ENCODE measurements at regions not wholly inside any gene's neighbourhood (a gene's known extent, or its start where the extent isn't known, plus 50 kb on each side); places are given as distances from the start of the nearest gene placed in this dataset.

DNA sequence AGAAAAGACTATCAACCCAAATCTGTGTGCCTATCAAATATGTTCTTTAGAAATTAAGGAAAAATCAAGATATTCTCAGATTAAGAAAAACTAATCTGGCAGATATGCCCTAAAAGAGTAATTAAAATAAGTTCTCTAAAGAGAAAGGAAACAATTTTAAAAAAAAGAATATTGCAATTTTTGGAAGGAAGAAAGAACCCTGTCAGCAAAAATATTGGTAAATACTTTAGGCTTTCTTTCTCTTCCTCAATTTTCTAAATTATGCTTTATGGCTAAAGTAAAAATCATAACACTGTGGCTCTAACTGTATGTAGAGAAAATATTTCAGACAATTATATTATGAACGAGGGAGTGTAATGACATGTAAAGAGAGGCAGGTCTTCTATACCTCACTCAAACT, 691.3 kb upstream of the PTBP2 start:
- no peak overlapping the region for H3K4me3 ChIP-seq (ENCODE audit: low read depth, low read length)
- TF ChIP-seq, protein P1, sequence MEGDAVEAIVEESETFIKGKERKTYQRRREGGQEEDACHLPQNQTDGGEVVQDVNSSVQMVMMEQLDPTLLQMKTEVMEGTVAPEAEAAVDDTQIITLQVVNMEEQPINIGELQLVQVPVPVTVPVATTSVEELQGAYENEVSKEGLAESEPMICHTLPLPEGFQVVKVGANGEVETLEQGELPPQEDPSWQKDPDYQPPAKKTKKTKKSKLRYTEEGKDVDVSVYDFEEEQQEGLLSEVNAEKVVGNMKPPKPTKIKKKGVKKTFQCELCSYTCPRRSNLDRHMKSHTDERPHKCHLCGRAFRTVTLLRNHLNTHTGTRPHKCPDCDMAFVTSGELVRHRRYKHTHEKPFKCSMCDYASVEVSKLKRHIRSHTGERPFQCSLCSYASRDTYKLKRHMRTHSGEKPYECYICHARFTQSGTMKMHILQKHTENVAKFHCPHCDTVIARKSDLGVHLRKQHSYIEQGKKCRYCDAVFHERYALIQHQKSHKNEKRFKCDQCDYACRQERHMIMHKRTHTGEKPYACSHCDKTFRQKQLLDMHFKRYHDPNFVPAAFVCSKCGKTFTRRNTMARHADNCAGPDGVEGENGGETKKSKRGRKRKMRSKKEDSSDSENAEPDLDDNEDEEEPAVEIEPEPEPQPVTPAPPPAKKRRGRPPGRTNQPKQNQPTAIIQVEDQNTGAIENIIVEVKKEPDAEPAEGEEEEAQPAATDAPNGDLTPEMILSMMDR (IDR thresholded peaks at IDR 0.05; ENCODE audit: low read depth, low read length), result no peak

DNA sequence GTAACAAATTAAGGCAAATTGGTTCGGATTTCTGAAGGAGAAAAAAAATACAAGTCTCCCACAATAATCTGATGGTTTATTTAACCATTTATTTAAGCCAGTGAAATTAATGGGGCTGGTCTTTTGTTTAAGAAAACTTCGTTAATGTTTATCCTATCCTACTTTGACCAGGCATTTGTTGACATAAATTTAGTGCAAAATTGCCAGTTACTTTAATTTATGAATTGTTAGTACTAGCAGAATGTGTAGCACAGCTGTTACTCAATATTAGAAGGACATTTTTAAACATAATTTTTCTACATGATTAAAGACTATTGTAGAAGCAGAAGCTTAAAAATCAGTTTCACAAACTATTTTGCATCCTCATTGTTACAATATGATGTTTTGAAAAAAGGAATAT, 687.6 kb upstream of the PTBP2 start:
- TF ChIP-seq, protein P1 (IDR thresholded peaks at IDR 0.05; ENCODE audit: low read depth, low read length), result no peak
- H3K4me3 ChIP-seq (ENCODE audit: low read depth, low read length), result no peak overlapping the region

DNA sequence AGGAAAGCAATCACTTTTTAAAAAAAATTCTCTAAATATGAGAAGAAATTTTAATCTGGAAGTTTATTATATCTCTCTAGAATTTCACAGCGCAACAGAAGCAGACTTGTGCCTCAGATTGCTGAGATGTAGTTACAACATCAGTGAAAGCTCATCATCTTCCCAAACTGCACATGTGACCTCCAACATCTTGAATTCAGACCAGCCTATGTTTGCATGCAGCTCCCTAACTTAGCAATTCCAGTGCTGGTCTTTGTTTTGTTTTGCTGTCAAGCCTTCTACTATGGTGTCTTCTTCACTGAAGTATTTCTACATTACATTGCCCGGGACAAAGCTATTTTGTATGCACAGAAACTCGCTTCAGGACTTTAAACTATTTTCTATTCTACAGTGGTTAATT, 684.8 kb upstream of the PTBP2 start:
- H3K4me3 ChIP-seq (ENCODE audit: low read depth, low read length), result no peak overlapping the region
- TF ChIP-seq, protein P1 (IDR thresholded peaks at IDR 0.05; ENCODE audit: low read depth, low read length), result no peak

DNA sequence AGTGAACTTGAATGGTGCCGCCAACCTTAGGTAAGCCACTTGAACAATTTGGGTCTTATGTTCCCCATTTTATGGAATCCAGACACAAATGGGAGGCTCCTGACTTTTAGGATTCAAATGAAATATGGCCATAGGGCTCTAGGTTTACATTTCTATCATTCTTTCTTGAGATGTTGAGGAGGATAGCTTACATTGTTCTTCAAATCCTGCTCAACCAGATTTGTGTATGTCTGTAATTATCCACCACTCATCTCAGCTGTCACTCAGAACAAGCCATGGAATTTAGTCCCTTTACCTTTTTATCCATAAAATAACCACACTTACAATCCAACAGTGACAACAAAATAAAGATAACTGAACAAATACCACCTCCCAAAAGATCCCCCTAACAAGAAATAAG, 682.9 kb upstream of the PTBP2 start:
- TF ChIP-seq, protein P1 (IDR thresholded peaks at IDR 0.05; ENCODE audit: low read depth, low read length), result no peak
- no peak overlapping the region for H3K4me3 ChIP-seq (ENCODE audit: low read depth, low read length)

DNA sequence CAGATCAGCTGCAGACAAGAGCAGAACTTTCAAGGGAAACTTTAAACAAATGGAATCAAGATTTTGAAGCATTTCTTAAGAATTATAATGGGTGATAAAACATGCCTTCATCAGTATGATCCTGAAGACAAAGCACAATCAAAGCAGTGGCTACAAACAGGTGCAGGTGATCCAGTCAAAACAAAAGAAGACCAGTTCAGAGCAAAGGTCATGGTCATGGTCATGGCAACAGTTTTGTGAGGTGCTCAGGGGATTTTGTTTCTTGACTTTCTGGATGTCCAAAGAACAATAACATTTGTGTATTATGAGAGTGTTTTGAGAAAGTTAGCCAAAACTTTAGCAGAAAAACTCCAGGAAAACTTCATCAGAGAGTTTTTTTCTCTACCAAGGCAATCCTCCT, 681.7 kb upstream of the PTBP2 start:
- TF ChIP-seq, protein P1 (IDR thresholded peaks at IDR 0.05; ENCODE audit: low read depth, low read length), result no peak
- H3K4me3 ChIP-seq (ENCODE audit: low read depth, low read length), result no peak overlapping the region

DNA sequence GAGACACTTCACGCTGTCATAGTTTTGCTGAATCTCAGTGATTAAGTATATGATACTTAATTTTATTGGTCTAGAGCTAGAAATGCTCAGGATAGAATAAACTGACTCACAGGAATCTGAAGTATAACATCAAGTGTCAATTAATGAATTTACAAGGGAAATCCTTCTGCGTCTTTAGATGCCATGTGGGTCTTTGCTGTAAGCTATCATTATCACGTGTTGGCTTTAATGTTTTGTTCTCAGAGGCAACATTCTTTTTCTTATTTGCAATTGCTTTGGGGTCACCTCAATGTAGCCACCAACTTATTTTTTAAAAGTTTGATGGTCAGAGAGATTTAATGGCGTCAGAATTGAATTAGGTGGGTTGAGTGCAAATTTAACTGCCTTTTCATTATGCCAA, 680.1 kb upstream of the PTBP2 start:
- H3K4me3 ChIP-seq (ENCODE audit: low read depth, low read length), result no peak overlapping the region
- TF ChIP-seq, protein P1 (IDR thresholded peaks at IDR 0.05; ENCODE audit: low read depth, low read length), result no peak

DNA sequence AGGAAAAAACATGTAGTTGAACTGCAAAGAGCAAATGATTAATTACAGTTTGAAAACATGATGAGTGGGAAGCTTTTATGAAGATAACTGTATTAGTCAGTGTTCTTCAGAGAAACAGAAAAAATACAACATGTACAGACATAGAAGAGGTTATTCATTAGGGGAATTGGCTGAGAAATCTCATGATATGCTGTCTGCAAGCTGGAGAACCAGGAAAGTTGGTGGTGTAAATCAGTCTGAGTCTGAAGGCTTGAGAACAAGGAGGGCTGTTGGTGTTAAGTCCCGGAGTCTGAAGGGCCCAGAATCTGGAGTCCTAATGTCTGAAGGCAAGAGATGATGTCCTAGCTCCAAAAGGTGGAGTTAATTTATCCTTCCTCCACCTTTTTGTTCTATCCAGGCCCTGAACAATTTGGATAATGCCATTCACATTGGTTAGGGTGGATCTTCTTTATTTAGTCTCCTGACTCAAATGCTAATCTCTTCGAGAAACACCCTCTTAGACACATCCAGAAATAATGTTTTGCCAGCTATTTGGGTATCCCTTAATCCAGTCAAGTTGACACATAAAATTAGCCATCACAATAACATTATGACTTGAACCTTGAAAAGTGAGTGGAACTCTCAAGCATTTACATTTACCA, 672.9 kb upstream of the PTBP2 start:
- TF ChIP-seq, protein P1 (IDR thresholded peaks at IDR 0.05; ENCODE audit: low read depth, low read length), result no peak
- no peak overlapping the region for H3K4me3 ChIP-seq (ENCODE audit: low read depth, low read length)
